GM12878 (cell line): ENCODE measurements at regions not wholly inside any gene's neighbourhood (a gene's known extent, or its start where the extent isn't known, plus 50 kb on each side); places are given as distances from the start of the nearest gene placed in this dataset.

Source experiments
- ATAC-seq: fragments of 200-7000 bp; cut with Tn5 transposase; 3 replicates; pipeline ENCODE4 v1.9.1; 2020; ENCODE audit warnings: mild to moderate bottlenecking, moderate library complexity
- BruUV-seq: library from RNA; stranded (reverse); fragments of 400-500 nt; replicated peaks from 2 replicates; lab custom pipeline; 2021; lab: Mats Ljungman, UMichigan
- CTCF ChIA-PET: fragments of 300-600 bp; sonication (Branson Sonifier 250); formaldehyde crosslinking; extraction: SDS; loops from one replicate; lab custom pipeline; 2021; ENCODE audit warnings: inconsistent platforms; lab: Yijun Ruan, JAX
- POLR2A ChIA-PET: fragments of 350-600 bp; formaldehyde crosslinking; extraction: SDS; loops from one replicate; lab custom pipeline; 2021; ENCODE audit warnings: inconsistent platforms; lab: Charles Lee
- RAD21 ChIA-PET: fragments of 300-600 bp; sonication (Branson Sonifier 250); formaldehyde crosslinking; loops from one replicate; lab custom pipeline; 2023; ENCODE audit warnings: antibody characterized with exemption; ENCODE audit not compliant: unreplicated experiment; lab: Charles Lee
- SMC1A ChIA-PET: fragments of 300-600 bp; sonication (Branson Sonifier 250); formaldehyde crosslinking; loops from one replicate; lab custom pipeline; 2023; ENCODE audit not compliant: unreplicated experiment, uncharacterized antibody; lab: Charles Lee
- DNase-seq: peaks from one replicate; pipeline ENCODE4 v3.0.0-alpha.2; 2011; ENCODE audit warnings: low read depth, low spot score
- FAIRE-seq: peaks from 3 replicates; lab custom pipeline; 2011; peaks lifted over from hg19 to GRCh38; lab: Jason Lieb, UNC
- H2AFZ ChIP-seq: 2 replicates; pipeline ENCODE4 v1.6.0; 2011; ENCODE audit warnings: low read depth, low read length, control low read depth; ENCODE audit not compliant: control insufficient read depth
- H3K27ac ChIP-seq: 2 replicates; pipeline ENCODE4 v1.5.1; 2011; ENCODE audit warnings: control low read depth; ENCODE audit not compliant: control insufficient read depth, insufficient read depth
- H3K27me3 ChIP-seq, 2 experiments: replicated peaks in 1 of 2; 2 replicates each; pipeline versions ENCODE4 v1.6.0 to v1.6.1; 2011; ENCODE audit warnings: low read length in 1 of 2; ENCODE audit not compliant: control insufficient read depth in 2 of 2, insufficient read depth in 2 of 2
- H3K36me3 ChIP-seq, 2 experiments: 2 replicates each; pipeline ENCODE4 v1.5.1; 2011; ENCODE audit warnings: low read length in 1 of 2; ENCODE audit not compliant: control insufficient read depth in 2 of 2, insufficient read depth in 2 of 2
- H3K4me1 ChIP-seq: 2 replicates; pipeline ENCODE4 v1.6.1; 2011; ENCODE audit warnings: mild to moderate bottlenecking, low read length, moderate library complexity, mixed read lengths; ENCODE audit not compliant: control insufficient read depth, insufficient read depth
- H3K4me2 ChIP-seq: 2 replicates; pipeline ENCODE4 v1.6.0; 2011; ENCODE audit warnings: control low read depth; ENCODE audit not compliant: control insufficient read depth, insufficient read depth
- H3K4me3 ChIP-seq: fragments of 200-600 bp; sonication (generic); 2 replicates; pipeline ENCODE4 v1.5.1; 2016
- H3K79me2 ChIP-seq: 2 replicates; pipeline ENCODE4 v1.6.0; 2011; ENCODE audit warnings: low read length; ENCODE audit not compliant: control insufficient read depth, insufficient read depth
- H3K9ac ChIP-seq: 2 replicates; pipeline ENCODE4 v1.8.0; 2011; ENCODE audit warnings: low read length, control low read depth, mixed read lengths; ENCODE audit not compliant: control insufficient read depth, insufficient read depth
- H3K9me3 ChIP-seq: replicated peaks from 3 replicates; pipeline ENCODE4 v1.5.1; 2011; ENCODE audit warnings: mild to moderate bottlenecking, low read length; ENCODE audit not compliant: control insufficient read depth, insufficient read depth
- H4K20me1 ChIP-seq: 2 replicates; pipeline ENCODE4 v1.6.0; 2011; ENCODE audit not compliant: control insufficient read depth, insufficient read depth
- CBX5 ChIP-seq: sonication (generic); IDR thresholded peaks from 2 replicates; pipeline ENCODE4 v1.6.1; 2016; ENCODE audit warnings: low read depth, moderate library complexity, mild to moderate bottlenecking, inconsistent platforms
- FOXM1 ChIP-seq: IDR thresholded peaks from 2 replicates; pipeline ENCODE4 v1.6.1; 2012; ENCODE audit warnings: low read depth, mild to moderate bottlenecking, inconsistent platforms, low read length, moderate library complexity
- MTA3 ChIP-seq: IDR thresholded peaks from 2 replicates; pipeline ENCODE4 v1.6.1; 2012; ENCODE audit warnings: low read length, inconsistent platforms, borderline replicate concordance
- NFIC ChIP-seq: IDR thresholded peaks from 2 replicates; pipeline ENCODE4 v1.6.1; 2012; ENCODE audit warnings: low read depth, mild to moderate bottlenecking, inconsistent platforms, low read length, moderate library complexity
- NFYB ChIP-seq: IDR thresholded peaks from 2 replicates; pipeline ENCODE4 v1.6.1; 2011; ENCODE audit warnings: low read depth, mild to moderate bottlenecking, low read length, improper control_type of control experiment, moderate library complexity; ENCODE audit not compliant: insufficient read depth
- NRF1 ChIP-seq: conservative IDR thresholded peaks from 2 replicates; pipeline ENCODE4 v1.6.1; 2011; ENCODE audit warnings: mild to moderate bottlenecking, low read depth, low read length, improper control_type of control experiment
- PAX5 ChIP-seq: IDR thresholded peaks from 2 replicates; pipeline ENCODE4 v1.6.1; 2011; ENCODE audit warnings: low read depth, low read length, borderline replicate concordance
- RELA ChIP-seq: fragments of 450-650 bp; IDR thresholded peaks from 2 replicates; pipeline ENCODE4 v1.8.0; 2014; ENCODE audit warnings: borderline replicate concordance; ENCODE audit not compliant: partially characterized antibody
- SRF ChIP-seq, 2 experiments: IDR thresholded peaks; 2 replicates each; pipeline ENCODE4 v1.6.1; 2011; ENCODE audit warnings: low read depth in 2 of 2, low read length in 2 of 2, mild to moderate bottlenecking in 1 of 2, moderate library complexity in 1 of 2
- TCF3 ChIP-seq: IDR thresholded peaks from 2 replicates; pipeline ENCODE4 v1.6.1; 2012; ENCODE audit warnings: low read depth, mild to moderate bottlenecking, low read length, borderline replicate concordance; ENCODE audit not compliant: insufficient read depth
- ZNF622 ChIP-seq: fragments of 450-650 bp; IDR thresholded peaks from 2 replicates; pipeline ENCODE4 v1.6.1; 2017; ENCODE audit warnings: mild to moderate bottlenecking, inconsistent platforms
- WGBS: methylation state at CpG from one replicate; pipeline ENCODE4 v1.1.6; 2016; ENCODE audit warnings: low lambda C conversion rate; ENCODE audit not compliant: insufficient replicate concordance, insufficient coverage; ENCODE audit errors: missing lambda C conversion rate; 5-methylcytosine and 5-hydroxymethylcytosine counted together
- in situ Hi-C: fragments of 300-500 bp; cut with MboI; formaldehyde crosslinking; loops from 9 replicates; pipeline ENCODE4 v1.14.3; 2018; ENCODE audit warnings: mixed read lengths
- intact Hi-C: fragments of 100-400 bp; cut with micrococcal nuclease; formaldehyde crosslinking; loops from one replicate; pipeline ENCODE4 v1.14.2; 2022; ENCODE audit not compliant: unreplicated experiment
- TF ChIP-seq, protein P1 (sequence below): IDR thresholded peaks from 2 replicates; pipeline ENCODE4 v1.6.1; 2012; ENCODE audit warnings: improper control_type of control experiment, low read depth, low read length; ENCODE audit not compliant: insufficient replicate concordance

DNA sequence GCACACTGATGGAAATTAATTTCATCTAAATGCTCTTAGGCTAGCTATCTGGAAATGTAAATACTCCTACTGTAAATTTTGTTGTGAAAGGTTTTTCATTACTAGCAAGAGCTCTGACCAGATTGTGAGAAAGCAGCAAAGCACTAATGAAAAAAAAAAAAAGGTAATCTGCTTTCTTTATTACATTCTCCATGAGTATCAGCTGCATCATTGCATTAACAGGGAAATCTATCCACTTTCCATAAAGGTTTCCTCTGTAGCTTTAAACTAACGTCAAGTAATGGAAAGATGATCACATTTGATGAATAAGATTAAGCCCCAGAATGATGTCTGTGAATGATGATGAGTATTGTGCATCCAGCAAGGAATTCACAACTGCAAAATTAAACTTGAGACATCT lies 790.6 kb upstream of the TYRP1 start:
- in situ Hi-C loops (no loop called here), intact Hi-C loops (no loop called here)
- no peak for FAIRE-seq
- no peak for ATAC-seq
- CTCF ChIA-PET, result no interaction called here
- Histone ChIP-seq H3K4me1 (no peaks in the 10 kb centered on the region), H3K79me2 (no peaks in the 10 kb centered on the region), H3K27ac (no peak overlapping the region), H3K4me2 (no peak overlapping the region), H2AFZ (no peak overlapping the region), H3K4me3 (no peak overlapping the region), H3K27me3 (no peaks in the 10 kb centered on the region), H4K20me1 (no peaks in the 10 kb centered on the region), H3K9me3 (no peaks in the 10 kb centered on the region), H3K36me3 (no peaks in the 10 kb centered on the region), H3K9ac (no peak overlapping the region)
- RAD21 ChIA-PET, result no interaction called here
- no TSS peak for BruUV-seq
- TF ChIP-seq MTA3 (no peak), FOXM1 (no peak), PAX5 (no peak), RELA (no peak), NRF1 (no peak), CBX5 (no peak), NFIC (no peak), TCF3 (no peak)
- DNase-seq, result no peak
- POLR2A ChIA-PET, result no interaction called here
- WGBS, result 0% methylated on average over 1 of the region's 1 CpG
- SMC1A ChIA-PET, result interaction anchor here (0.7 to 0.8 kb wide), 2 partner anchors 22 to 1300 kb away, joined by 3 to 5 read pairs; no protein-coding TSS in a partner anchor

DNA sequence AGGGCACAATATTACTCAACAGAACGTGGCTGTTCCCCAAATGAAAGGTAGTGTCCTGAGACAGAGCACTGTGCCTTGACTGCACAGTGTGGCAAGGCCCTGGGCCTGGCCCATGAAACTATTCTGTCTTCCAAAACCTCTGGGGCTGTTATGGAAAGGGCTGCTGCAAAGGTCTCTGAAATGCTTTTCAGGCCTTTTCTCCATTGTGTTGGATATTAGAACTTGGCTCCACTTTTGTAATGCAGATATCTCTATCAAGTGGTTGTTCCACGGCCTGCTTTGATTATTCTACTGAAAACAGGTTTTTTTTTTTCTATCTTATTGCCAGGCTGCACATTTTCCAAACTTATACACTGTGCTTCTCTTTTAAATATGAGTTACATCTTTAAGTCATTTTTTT lies 777.5 kb upstream of the TYRP1 start:
- Histone ChIP-seq H4K20me1 (no peaks in the 10 kb centered on the region), H3K27me3 (no peaks in the 10 kb centered on the region), H3K9me3 (no peaks in the 10 kb centered on the region), H3K9ac (no peak overlapping the region), H3K27ac (no peak overlapping the region), H2AFZ (no peak overlapping the region), H3K4me1 (no peaks in the 10 kb centered on the region), H3K4me3 (no peak overlapping the region), H3K79me2 (no peaks in the 10 kb centered on the region), H3K4me2 (no peak overlapping the region), H3K36me3 (no peaks in the 10 kb centered on the region)
- TF ChIP-seq, protein P1, sequence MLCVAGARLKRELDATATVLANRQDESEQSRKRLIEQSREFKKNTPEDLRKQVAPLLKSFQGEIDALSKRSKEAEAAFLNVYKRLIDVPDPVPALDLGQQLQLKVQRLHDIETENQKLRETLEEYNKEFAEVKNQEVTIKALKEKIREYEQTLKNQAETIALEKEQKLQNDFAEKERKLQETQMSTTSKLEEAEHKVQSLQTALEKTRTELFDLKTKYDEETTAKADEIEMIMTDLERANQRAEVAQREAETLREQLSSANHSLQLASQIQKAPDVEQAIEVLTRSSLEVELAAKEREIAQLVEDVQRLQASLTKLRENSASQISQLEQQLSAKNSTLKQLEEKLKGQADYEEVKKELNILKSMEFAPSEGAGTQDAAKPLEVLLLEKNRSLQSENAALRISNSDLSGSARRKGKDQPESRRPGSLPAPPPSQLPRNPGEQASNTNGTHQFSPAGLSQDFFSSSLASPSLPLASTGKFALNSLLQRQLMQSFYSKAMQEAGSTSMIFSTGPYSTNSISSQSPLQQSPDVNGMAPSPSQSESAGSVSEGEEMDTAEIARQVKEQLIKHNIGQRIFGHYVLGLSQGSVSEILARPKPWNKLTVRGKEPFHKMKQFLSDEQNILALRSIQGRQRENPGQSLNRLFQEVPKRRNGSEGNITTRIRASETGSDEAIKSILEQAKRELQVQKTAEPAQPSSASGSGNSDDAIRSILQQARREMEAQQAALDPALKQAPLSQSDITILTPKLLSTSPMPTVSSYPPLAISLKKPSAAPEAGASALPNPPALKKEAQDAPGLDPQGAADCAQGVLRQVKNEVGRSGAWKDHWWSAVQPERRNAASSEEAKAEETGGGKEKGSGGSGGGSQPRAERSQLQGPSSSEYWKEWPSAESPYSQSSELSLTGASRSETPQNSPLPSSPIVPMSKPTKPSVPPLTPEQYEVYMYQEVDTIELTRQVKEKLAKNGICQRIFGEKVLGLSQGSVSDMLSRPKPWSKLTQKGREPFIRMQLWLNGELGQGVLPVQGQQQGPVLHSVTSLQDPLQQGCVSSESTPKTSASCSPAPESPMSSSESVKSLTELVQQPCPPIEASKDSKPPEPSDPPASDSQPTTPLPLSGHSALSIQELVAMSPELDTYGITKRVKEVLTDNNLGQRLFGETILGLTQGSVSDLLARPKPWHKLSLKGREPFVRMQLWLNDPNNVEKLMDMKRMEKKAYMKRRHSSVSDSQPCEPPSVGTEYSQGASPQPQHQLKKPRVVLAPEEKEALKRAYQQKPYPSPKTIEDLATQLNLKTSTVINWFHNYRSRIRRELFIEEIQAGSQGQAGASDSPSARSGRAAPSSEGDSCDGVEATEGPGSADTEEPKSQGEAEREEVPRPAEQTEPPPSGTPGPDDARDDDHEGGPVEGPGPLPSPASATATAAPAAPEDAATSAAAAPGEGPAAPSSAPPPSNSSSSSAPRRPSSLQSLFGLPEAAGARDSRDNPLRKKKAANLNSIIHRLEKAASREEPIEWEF, result no peak
- no peak for TF ChIP-seq SRF (IDR thresholded peaks at IDR 0.05; ENCODE audit: low read depth in 2 of 2, low read length in 2 of 2)
- TF ChIP-seq NFYB, result no peak
- no peak for TF ChIP-seq ZNF622
- ATAC-seq, result no peak
- CTCF ChIA-PET, result no interaction called here
- RAD21 ChIA-PET, result no interaction called here
- 0% methylated on average over 2 of the region's 2 CpGs for WGBS
- POLR2A ChIA-PET, result no interaction called here
- no peak for DNase-seq
- no peak for FAIRE-seq
- in situ Hi-C loops (no loop called here), intact Hi-C loops (no loop called here)
- BruUV-seq, result no TSS peak
- SMC1A ChIA-PET, result no interaction called here
